HG03159 (cell line): ENCODE measurements at regions not wholly inside any gene's neighbourhood (a gene's known extent, or its start where the extent isn't known, plus 50 kb on each side); places are given as distances from the start of the nearest gene placed in this dataset.

Experiments
- ATAC-seq: cut with Tn5 transposase; IDR thresholded peaks from one replicate; pipeline ENCODE4 v1.9.1; 2021; ENCODE audit warnings: mild to moderate bottlenecking, moderate library complexity; ENCODE audit not compliant: unreplicated experiment

DNA sequence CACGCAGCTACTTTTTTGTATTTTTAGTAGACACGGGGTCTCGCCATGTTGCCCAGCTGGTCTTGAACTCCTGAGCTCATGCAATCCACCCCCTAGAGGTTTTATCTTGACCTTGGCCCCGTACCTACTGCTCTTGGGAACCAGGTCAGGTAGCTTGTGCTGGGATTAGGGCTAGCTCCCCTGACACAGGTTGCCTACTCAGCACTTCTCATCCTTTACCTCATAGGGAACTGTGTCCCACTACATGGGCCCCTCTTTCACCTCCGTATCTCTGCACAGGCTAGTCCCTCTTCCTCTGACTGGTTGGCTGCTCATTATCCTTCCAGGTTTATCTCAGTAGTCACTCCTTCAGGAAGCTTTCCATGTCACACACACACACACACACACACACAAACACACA, 58.0 kb upstream of the ITPRID1 start:
- no peak for ATAC-seq

DNA sequence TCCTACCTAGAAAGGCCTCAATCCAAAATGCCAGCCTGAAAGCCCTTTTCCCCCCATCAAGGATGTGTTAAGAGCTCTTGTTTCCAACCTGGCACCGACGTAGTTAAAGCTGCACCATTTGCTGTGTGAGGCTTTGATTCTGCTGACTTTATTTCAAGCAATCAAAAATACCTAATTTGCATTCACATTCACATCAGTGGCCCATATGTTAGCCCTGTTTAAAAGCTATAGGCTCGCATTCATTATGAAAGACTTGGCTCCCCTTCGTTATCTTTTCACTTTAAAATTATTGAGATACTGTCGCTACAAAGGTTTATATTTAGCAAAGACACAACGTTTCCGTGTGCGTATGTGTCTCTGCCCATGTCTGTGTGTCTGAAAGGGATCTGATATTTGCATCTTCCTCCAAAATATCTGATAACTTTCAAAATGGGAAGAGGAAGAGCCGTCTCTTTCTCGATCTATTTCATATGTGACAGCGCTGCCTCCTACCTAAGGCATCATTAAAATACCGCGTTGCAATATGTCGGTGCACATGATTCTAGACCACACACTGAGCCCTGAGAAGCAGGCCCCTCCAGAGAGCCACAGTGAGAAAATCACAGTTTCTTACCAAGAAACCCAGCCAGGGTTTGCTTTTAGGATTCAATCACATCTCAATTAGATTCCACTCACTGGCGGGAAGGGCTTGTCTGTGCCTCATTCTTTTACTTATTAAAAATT, 57.1 kb upstream of the ITPRID1 start:
- no peak for ATAC-seq

DNA sequence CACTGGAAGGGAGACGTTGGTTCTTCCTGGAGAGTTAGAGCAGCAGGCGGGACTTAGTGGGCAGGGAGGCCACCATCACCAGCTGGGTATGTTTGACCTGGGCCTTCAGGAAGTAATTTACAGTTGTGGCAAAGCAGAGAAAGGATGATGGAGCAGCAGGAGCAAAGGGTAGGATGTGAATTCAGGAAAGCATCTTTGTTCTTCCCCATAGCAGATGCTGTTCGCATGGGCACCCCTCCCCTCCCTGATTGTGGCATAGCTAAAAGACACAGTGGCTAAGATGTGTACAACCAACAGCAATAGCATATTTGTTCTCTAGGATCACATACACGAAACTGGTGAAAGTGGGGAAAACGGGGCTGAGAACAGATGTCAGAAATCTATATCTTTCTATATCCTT, 56.3 kb upstream of the ITPRID1 start:
- no peak for ATAC-seq

DNA sequence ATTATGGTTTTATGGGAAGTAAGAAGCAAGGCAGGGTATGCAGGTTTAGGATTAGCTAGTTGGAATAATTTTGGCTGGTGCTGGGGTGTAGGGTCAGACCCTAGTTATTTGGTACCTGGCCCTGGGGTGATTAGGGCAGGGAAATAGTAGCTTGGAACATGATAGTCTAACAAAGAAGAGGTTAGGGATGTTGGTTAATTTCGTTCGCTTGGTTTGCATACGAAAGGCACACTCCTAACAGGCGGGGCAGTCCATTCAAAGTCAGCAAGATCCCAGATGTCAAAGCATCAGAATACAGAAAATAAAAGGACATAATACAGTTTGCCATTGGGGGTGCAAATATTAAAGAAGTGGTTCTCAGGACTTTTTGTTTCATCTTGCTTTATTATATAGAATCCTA, 55.7 kb upstream of the ITPRID1 start:
- ATAC-seq = no peak

DNA sequence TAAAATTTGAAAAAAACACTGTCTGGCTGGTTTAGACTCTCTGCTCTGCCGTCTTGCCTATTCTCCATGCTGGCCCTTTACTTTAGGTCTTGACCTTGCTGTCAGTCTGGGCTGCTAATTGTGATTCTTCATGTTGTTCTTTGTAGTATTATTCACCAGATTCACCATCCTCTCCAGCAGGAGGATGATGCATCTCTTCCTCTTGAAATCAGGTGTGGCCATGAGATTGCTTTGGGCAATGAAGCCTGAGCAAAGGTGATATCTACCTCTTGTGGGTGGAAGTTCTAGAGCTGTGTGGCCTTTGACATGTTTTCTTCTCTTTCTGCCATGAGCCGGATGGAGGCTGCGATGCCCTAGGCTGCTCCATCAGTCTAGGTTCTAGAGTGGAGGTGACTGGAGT, 51.3 kb upstream of the ITPRID1 start:
- ATAC-seq = no peak
